H1 (cell line): ENCODE measurements at regions not wholly inside any gene's neighbourhood (a gene's known extent, or its start where the extent isn't known, plus 50 kb on each side); places are given as distances from the start of the nearest gene placed in this dataset.

ENCODE experiments used
- CHD2 ChIP-seq: IDR thresholded peaks from 2 replicates; pipeline ENCODE4 v1.6.1; 2012; ENCODE audit warnings: low read length, improper control_type of control experiment
- HDAC2 ChIP-seq, 2 experiments: fragments of 300-600 bp in 1 of 2; sonication (generic) in 1 of 2; IDR thresholded peaks; 2 replicates each; pipeline ENCODE4 v1.6.1; 2011 to 2012; ENCODE audit warnings: low read depth in 2 of 2, low read length in 2 of 2, mild to moderate bottlenecking in 2 of 2, moderate library complexity in 2 of 2, borderline replicate concordance in 1 of 2, inconsistent platforms in 1 of 2

DNA sequence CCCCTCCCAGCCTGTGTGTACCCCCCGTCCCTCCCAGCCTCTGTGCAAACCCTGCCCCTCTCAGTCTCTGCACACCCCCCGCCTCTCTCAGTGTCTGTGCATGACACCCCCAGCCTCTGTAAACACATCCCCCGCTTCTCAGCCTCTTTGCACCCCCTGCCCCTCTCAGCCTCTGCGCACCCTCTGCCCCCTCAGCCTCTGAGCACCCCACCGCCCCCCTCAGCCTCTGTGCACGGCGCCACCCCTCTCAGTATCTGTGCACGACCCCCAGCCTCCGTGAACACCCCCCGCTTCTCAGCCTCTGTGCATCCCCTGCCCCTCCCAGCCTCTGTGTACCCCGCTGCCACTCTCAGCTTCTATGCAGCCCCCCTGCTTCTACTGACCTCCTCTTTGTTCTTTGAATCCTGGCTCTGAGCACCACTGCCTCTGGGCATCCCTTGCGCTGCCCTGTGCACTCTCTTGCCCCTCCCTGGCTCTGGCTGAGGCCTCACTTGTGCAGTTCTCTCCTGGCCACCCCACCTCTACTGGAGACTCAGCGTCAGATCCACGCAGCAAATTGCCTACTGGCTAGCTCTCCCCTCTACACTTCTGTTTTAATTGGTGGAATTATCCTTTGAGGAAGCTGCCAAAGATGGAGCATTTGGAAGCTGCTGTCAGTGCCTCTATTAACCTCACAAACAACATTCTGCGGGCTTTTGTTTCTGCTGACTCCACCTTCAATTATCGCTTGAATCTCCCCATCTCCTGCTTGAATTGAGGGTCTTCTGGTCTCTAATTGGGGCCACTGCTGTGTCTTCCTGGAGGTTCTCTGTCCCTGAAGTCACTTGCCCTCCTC lies 838.6 kb downstream of the TBC1D22A start (continued):
- TF ChIP-seq HDAC2 (IDR thresholded peaks at IDR 0.05; ENCODE audit: borderline replicate concordance in 1 of 2, low read depth in 2 of 2, low read length in 2 of 2), result no peak
- TF ChIP-seq CHD2, result no peak
- TF ChIP-seq, all 59 proteins: peak for 0
